ENCODE measurements at regions not wholly inside any gene's neighbourhood (a gene's known extent, or its start where the extent isn't known, plus 50 kb on each side); places are given as distances from the start of the nearest gene placed in this dataset.

DNA sequence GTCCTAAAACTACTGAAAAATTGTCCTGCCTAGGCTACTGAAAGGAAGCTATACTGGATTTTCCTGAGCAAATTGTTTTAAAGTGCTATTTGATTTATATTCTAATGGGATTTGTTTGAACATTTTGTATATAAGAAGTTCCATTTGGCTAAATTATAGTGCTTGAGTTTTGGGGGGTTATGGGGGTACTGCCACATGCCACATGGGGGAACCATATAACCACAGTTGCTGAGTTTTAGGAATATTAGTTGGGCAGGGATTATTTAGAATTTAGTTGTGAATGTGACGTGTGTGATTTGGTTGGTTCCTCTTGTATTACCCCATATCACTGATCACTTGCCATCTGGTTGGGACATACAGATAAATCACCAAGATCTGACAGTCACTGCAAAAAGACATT lies 224.5 kb upstream of the TAPT1 start:
- Histone ChIP-seq H3K36me3 (ENCODE audit: control insufficient read depth, insufficient read depth, low read length) (no peaks in the 10 kb centered on the region), H3K4me3 (replicated peaks; ENCODE audit: low read depth, low read length) (no peak overlapping the region), H3K27me3 (replicated peaks; ENCODE audit: control insufficient read depth, insufficient read depth, low read length) (no peaks in the 10 kb centered on the region)
- TF ChIP-seq, protein P1, sequence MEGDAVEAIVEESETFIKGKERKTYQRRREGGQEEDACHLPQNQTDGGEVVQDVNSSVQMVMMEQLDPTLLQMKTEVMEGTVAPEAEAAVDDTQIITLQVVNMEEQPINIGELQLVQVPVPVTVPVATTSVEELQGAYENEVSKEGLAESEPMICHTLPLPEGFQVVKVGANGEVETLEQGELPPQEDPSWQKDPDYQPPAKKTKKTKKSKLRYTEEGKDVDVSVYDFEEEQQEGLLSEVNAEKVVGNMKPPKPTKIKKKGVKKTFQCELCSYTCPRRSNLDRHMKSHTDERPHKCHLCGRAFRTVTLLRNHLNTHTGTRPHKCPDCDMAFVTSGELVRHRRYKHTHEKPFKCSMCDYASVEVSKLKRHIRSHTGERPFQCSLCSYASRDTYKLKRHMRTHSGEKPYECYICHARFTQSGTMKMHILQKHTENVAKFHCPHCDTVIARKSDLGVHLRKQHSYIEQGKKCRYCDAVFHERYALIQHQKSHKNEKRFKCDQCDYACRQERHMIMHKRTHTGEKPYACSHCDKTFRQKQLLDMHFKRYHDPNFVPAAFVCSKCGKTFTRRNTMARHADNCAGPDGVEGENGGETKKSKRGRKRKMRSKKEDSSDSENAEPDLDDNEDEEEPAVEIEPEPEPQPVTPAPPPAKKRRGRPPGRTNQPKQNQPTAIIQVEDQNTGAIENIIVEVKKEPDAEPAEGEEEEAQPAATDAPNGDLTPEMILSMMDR (IDR thresholded peaks at IDR 0.05; ENCODE audit: insufficient read depth, low read length, poor library complexity, severe bottlenecking) = peak; percentile 3
- no peak for DNase-seq (ENCODE audit: extremely low read depth, insufficient read length)

DNA sequence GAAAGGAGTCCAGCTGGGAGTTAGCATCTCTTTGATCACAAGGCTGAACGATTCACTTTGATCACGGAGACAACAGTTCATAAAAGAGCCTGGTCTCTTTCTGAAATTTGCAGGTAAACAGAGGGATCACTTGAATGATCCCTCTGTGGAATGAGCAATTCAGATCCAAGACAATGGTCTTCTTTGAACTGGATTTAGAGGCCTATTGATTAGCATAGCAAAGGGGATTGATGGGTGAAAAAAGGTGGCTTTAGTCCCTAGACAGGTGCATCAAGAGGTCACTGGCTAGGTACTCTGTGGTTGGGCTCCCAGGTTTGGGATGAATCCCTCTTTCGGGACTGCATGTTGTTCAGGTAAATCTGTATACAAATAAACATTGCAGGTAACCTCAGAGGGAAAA lies 223.8 kb upstream of the TAPT1 start:
- DNase-seq (ENCODE audit: extremely low read depth, insufficient read length) = no peak
- no peaks in the 10 kb centered on the region for H3K36me3 ChIP-seq (ENCODE audit: control insufficient read depth, insufficient read depth, low read length)
- H3K4me3 ChIP-seq (replicated peaks; ENCODE audit: low read depth, low read length) = no peak overlapping the region
- H3K27me3 ChIP-seq (replicated peaks; ENCODE audit: control insufficient read depth, insufficient read depth, low read length) = no peaks in the 10 kb centered on the region
- TF ChIP-seq, protein P1 (IDR thresholded peaks at IDR 0.05; ENCODE audit: insufficient read depth, low read length, poor library complexity, severe bottlenecking) = no peak

DNA sequence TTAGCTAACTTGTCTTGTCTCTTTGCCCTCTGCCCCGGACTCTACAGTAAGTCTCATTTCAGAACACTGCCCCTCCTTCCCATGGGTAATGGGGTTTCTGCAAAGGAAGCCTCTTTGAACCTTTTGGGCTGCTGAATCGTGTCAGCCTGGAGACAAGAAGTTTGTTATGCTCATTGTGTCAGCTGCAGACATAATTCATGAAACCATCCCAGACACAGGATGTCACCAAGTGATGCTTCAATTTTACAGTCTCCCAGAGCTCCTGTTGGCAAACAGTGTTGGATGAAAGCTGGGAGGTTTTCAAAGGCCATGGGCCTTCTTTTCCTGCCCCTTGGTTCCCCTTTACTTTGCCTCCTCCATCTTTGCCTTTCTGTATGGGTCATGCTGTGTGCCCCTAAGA lies 223.1 kb upstream of the TAPT1 start:
- H3K36me3 ChIP-seq (ENCODE audit: control insufficient read depth, insufficient read depth, low read length) = no peaks in the 10 kb centered on the region
- no peak for DNase-seq (ENCODE audit: extremely low read depth, insufficient read length)
- H3K4me3 ChIP-seq (replicated peaks; ENCODE audit: low read depth, low read length) = no peak overlapping the region
- no peaks in the 10 kb centered on the region for H3K27me3 ChIP-seq (replicated peaks; ENCODE audit: control insufficient read depth, insufficient read depth, low read length)
- TF ChIP-seq, protein P1 (IDR thresholded peaks at IDR 0.05; ENCODE audit: insufficient read depth, low read length, poor library complexity, severe bottlenecking) = no peak

DNA sequence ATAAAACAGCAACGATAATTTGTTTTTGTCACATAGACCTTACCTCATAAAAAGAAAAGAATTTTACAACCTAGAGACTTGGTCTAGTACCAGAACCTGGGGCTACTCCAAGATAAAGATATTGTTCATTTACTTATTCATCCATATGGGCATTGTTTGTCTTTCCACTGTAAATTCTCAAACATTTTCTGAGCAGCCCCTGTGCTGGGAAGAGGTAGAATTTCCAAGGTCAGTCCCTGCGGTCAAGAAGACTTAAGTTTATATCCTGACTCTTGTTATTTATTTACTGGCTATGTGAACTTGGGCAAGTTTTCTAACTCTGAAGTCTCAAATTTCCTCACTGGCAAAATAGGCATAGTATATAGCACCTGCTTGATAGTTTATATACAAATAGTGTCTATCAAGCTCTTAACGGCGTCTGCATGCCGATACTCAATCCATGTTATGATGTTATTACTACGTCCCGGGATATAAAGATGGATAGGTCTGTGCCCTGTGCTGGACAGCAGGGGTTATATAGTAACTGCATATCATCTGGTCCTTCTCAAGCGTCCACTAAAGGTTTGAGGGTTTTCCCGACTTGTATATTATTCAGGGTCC lies 222.1 kb upstream of the TAPT1 start:
- TF ChIP-seq, protein P1 (IDR thresholded peaks at IDR 0.05; ENCODE audit: insufficient read depth, low read length, poor library complexity, severe bottlenecking) = no peak
- Histone ChIP-seq H3K27me3 (replicated peaks; ENCODE audit: control insufficient read depth, insufficient read depth, low read length) (no peaks in the 10 kb centered on the region), H3K4me3 (replicated peaks; ENCODE audit: low read depth, low read length) (no peak overlapping the region), H3K36me3 (ENCODE audit: control insufficient read depth, insufficient read depth, low read length) (no peaks in the 10 kb centered on the region)
- no peak for DNase-seq (ENCODE audit: extremely low read depth, insufficient read length)

DNA sequence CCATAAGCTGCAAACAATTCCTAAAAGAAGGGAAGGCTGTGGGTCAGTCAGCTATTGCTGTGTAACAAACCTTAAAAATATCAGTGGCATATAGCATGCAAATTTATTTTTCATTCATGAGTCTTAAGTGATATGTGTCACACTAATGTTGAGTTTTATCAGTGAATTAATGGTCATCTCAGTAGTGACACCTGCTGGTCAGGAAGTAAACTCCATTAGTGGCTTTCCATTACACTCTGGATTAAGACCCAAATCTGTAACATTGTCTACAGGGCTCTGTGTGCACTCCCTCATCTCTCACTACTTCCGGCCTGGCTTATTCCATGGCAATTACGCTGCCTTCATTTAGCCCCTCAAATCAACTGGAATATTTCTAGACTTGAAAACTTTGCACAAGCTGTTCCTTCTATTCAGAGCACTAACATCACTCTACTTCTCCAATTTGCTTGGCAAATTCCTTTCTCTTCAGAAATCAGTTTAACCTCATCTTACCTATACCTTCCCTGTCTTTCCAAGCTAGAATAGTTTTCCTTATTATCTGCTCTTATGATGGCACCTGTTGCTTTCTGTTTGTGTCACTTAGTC lies 217.3 kb upstream of the TAPT1 start:
- H3K4me3 ChIP-seq (replicated peaks; ENCODE audit: low read depth, low read length) = no peak overlapping the region
- no peaks in the 10 kb centered on the region for H3K27me3 ChIP-seq (replicated peaks; ENCODE audit: control insufficient read depth, insufficient read depth, low read length)
- no peak for DNase-seq (ENCODE audit: extremely low read depth, insufficient read length)
- no peaks in the 10 kb centered on the region for H3K36me3 ChIP-seq (ENCODE audit: control insufficient read depth, insufficient read depth, low read length)
- TF ChIP-seq, protein P1 (IDR thresholded peaks at IDR 0.05; ENCODE audit: insufficient read depth, low read length, poor library complexity, severe bottlenecking) = peak; percentile 72
